H1 (cell line): ENCODE measurements at regions not wholly inside any gene's neighbourhood (a gene's known extent, or its start where the extent isn't known, plus 50 kb on each side); places are given as distances from the start of the nearest gene placed in this dataset.

ENCODE experiments used
- CTCF ChIA-PET: fragments of 300-600 bp; sonication (Branson Sonifier 250); formaldehyde crosslinking; loops from one replicate; lab custom pipeline; 2021; ENCODE audit not compliant: partially characterized antibody; lab: Charles Lee
- POLR2A ChIA-PET: fragments of 300-600 bp; sonication (Branson Sonifier 250); formaldehyde crosslinking; loops from one replicate; lab custom pipeline; 2021; ENCODE audit warnings: inconsistent platforms; ENCODE audit not compliant: partially characterized antibody; lab: Charles Lee
- DNase-seq, 2 experiments: peaks; one replicate each; pipeline versions ENCODE4 v3.0.0 to v3.0.0-alpha.2; 2010 to 2022; ENCODE audit warnings: low spot score in 2 of 2, low read depth in 1 of 2, mixed read lengths in 1 of 2
- FAIRE-seq: peaks from 2 replicates; lab custom pipeline; 2011; peaks lifted over from hg19 to GRCh38; lab: Jason Lieb, UNC
- H2AFZ ChIP-seq: 2 replicates; pipeline ENCODE4 v1.8.1; 2012; ENCODE audit warnings: low read length, inconsistent platforms
- H2AK5ac ChIP-seq: 2 replicates; pipeline ENCODE4 v1.6.1; 2013; ENCODE audit warnings: low read depth, low read length
- H2BK120ac ChIP-seq: replicated peaks from 2 replicates; pipeline ENCODE3; 2013; ENCODE audit warnings: low read depth, low read length, inconsistent platforms
- H2BK12ac ChIP-seq: 2 replicates; pipeline ENCODE4 v1.6.1; 2013; ENCODE audit warnings: low read depth, low read length
- H2BK15ac ChIP-seq: 2 replicates; pipeline ENCODE4 v1.6.1; 2013; ENCODE audit warnings: low read length
- H2BK20ac ChIP-seq: 2 replicates; pipeline ENCODE4 v1.6.1; 2013; ENCODE audit warnings: low read length
- H2BK5ac ChIP-seq: 2 replicates; pipeline ENCODE4 v1.6.1; 2013; ENCODE audit warnings: low read depth, low read length
- H3K14ac ChIP-seq: 2 replicates; pipeline ENCODE4 v1.6.1; 2013; ENCODE audit warnings: inconsistent platforms; ENCODE audit not compliant: insufficient read length
- H3K18ac ChIP-seq: 2 replicates; pipeline ENCODE4 v1.6.1; 2013; ENCODE audit warnings: low read length; ENCODE audit errors: extremely low read depth
- H3K23ac ChIP-seq: 2 replicates; pipeline ENCODE4 v1.6.1; 2013; ENCODE audit warnings: inconsistent platforms; ENCODE audit not compliant: insufficient read length
- H3K23me2 ChIP-seq: 2 replicates; pipeline ENCODE4 v1.6.1; 2013; ENCODE audit warnings: low read depth, low read length
- H3K27ac ChIP-seq: 2 replicates; pipeline ENCODE4 v1.6.1; 2011; ENCODE audit warnings: low read depth, low read length, inconsistent platforms
- H3K27me3 ChIP-seq, 4 experiments: replicated peaks in 1 of 4; 1 replicate in 1 of 4; 2 replicates in 3 of 4; pipeline versions ENCODE4 v1.6.1 to v1.8.1; 2011 to 2013; ENCODE audit warnings: low read length in 3 of 4, mild to moderate bottlenecking in 3 of 4, inconsistent platforms in 2 of 4, mixed read lengths in 2 of 4, moderate library complexity in 1 of 4; ENCODE audit not compliant: control insufficient read depth in 3 of 4, insufficient read depth in 3 of 4; ENCODE audit errors: extremely low read depth in 1 of 4
- H3K36me3 ChIP-seq, 4 experiments: 2 replicates each; pipeline versions ENCODE4 v1.6.1 to v1.8.1; 2011 to 2013; ENCODE audit warnings: mild to moderate bottlenecking in 4 of 4, low read length in 3 of 4, moderate library complexity in 2 of 4, control low read depth in 1 of 4, inconsistent platforms in 1 of 4; ENCODE audit not compliant: insufficient read depth in 4 of 4, control insufficient read depth in 2 of 4
- H3K4ac ChIP-seq: replicated peaks from 2 replicates; pipeline ENCODE3; 2013; ENCODE audit warnings: low read length, low read depth, mixed read lengths, inconsistent platforms; ENCODE audit not compliant: insufficient read length
- H3K4me1 ChIP-seq, 4 experiments: replicated peaks in 1 of 4; 1 replicate in 1 of 4; 2 replicates in 3 of 4; pipeline versions ENCODE4 v1.6.1 to v1.8.1; 2011 to 2013; ENCODE audit warnings: low read length in 3 of 4, inconsistent platforms in 2 of 4, mixed read lengths in 1 of 4; ENCODE audit not compliant: insufficient read depth in 4 of 4, control insufficient read depth in 3 of 4
- H3K4me2 ChIP-seq, 2 experiments: 2 replicates each; pipeline versions ENCODE4 v1.6.1 to v1.8.1; 2011 to 2013; ENCODE audit warnings: low read depth in 2 of 2, low read length in 2 of 2, control low read depth in 1 of 2, inconsistent platforms in 1 of 2, mild to moderate bottlenecking in 1 of 2; ENCODE audit not compliant: insufficient read depth in 1 of 2
- H3K4me3 ChIP-seq, 4 experiments: fragments of 200-600, 300-600 bp in 1 of 4; sonication (generic), shearing (Covaris generic), sonication (Bioruptor Twin) in 1 of 4; 2 replicates each; pipeline versions ENCODE4 v1.5.1 to v1.8.1; 2011 to 2016; ENCODE audit warnings: low read length in 4 of 4, low read depth in 3 of 4, control low read depth in 2 of 4, inconsistent platforms in 2 of 4, mild to moderate bottlenecking in 2 of 4, mixed read lengths in 1 of 4, moderate library complexity in 1 of 4; ENCODE audit not compliant: insufficient read depth in 2 of 4; ENCODE audit errors: extremely low read depth in 1 of 4
- H3K56ac ChIP-seq: replicated peaks from 2 replicates; pipeline ENCODE3; 2013; ENCODE audit warnings: low read depth, mild to moderate bottlenecking, mixed read lengths, low read length, inconsistent platforms; ENCODE audit not compliant: insufficient read length
- H3K79me1 ChIP-seq: 2 replicates; pipeline ENCODE4 v1.6.1; 2013; ENCODE audit warnings: low read depth, low read length, control low read depth
- H3K79me2 ChIP-seq, 2 experiments: 2 replicates each; pipeline versions ENCODE4 v1.6.1 to v1.8.1; 2012 to 2013; ENCODE audit warnings: low read length in 2 of 2, mild to moderate bottlenecking in 2 of 2, inconsistent platforms in 1 of 2; ENCODE audit not compliant: insufficient read depth in 2 of 2, control insufficient read depth in 1 of 2
- H3K9ac ChIP-seq, 4 experiments: replicated peaks in 1 of 4; 1 replicate in 1 of 4; 2 replicates in 3 of 4; pipeline versions ENCODE4 v1.6.1 to v1.8.1; 2011 to 2013; ENCODE audit warnings: low read depth in 3 of 4, low read length in 3 of 4, control low read depth in 2 of 4, mild to moderate bottlenecking in 2 of 4, moderate library complexity in 2 of 4, inconsistent platforms in 1 of 4; ENCODE audit errors: extremely low read depth in 1 of 4
- H3K9me3 ChIP-seq, 2 experiments: 2 replicates each; pipeline versions ENCODE4 v1.6.1 to v1.8.1; 2012 to 2013; ENCODE audit warnings: mild to moderate bottlenecking in 2 of 2, moderate library complexity in 2 of 2, control low read depth in 1 of 2, inconsistent platforms in 1 of 2, low read depth in 1 of 2, low read length in 1 of 2, mixed read lengths in 1 of 2; ENCODE audit not compliant: insufficient read depth in 2 of 2
- H4K20me1 ChIP-seq, 2 experiments: replicated peaks in 1 of 2; 2 replicates each; pipeline versions ENCODE3 to v1.8.1; 2011 to 2013; ENCODE audit warnings: inconsistent platforms in 2 of 2, low read length in 2 of 2, mild to moderate bottlenecking in 1 of 2; ENCODE audit not compliant: insufficient read depth in 2 of 2, control insufficient read depth in 1 of 2
- H4K5ac ChIP-seq: 2 replicates; pipeline ENCODE4 v1.6.1; 2013; ENCODE audit warnings: low read length, low read depth, mixed read lengths, inconsistent platforms; ENCODE audit not compliant: insufficient read length
- H4K8ac ChIP-seq: 2 replicates; pipeline ENCODE4 v1.8.0; 2013; ENCODE audit warnings: mild to moderate bottlenecking, moderate library complexity, low read length, inconsistent platforms; ENCODE audit not compliant: insufficient read depth; ENCODE audit errors: extremely low read depth
- H4K91ac ChIP-seq: replicated peaks from 2 replicates; pipeline ENCODE3; 2013; ENCODE audit warnings: low read length, mixed read lengths, inconsistent platforms; ENCODE audit not compliant: insufficient read length
- CBX8 ChIP-seq: fragments of 300-800, 300-1000 bp; sonication (generic); IDR thresholded peaks from 2 replicates; pipeline ENCODE4 v1.7.1; 2016; ENCODE audit warnings: low read depth, low read length, borderline replicate concordance
- CEBPB ChIP-seq: IDR thresholded peaks from 2 replicates; pipeline ENCODE4 v1.6.1; 2012; ENCODE audit warnings: low read depth, low read length
- CREB1 ChIP-seq: IDR thresholded peaks from 2 replicates; pipeline ENCODE4 v1.6.1; 2012; ENCODE audit warnings: inconsistent platforms
- CTCF ChIP-seq, 3 experiments: IDR thresholded peaks; 1 replicate in 2 of 3; 2 replicates in 1 of 3; pipeline versions ENCODE4 v1.5.1 to v1.6.1; 2011; ENCODE audit warnings: low read length in 3 of 3, mild to moderate bottlenecking in 3 of 3, inconsistent platforms in 2 of 3, low read depth in 1 of 3, moderate library complexity in 1 of 3; ENCODE audit not compliant: insufficient read depth in 1 of 3; ENCODE audit errors: control extremely low read depth in 1 of 3
- GABPA ChIP-seq: IDR thresholded peaks from 2 replicates; pipeline ENCODE4 v1.6.1; 2011; ENCODE audit warnings: mild to moderate bottlenecking, low read length, moderate library complexity, borderline replicate concordance; ENCODE audit not compliant: insufficient read depth
- JUN ChIP-seq: IDR thresholded peaks from 2 replicates; pipeline ENCODE4 v1.6.1; 2011; ENCODE audit warnings: low read depth, mild to moderate bottlenecking, improper control_type of control experiment, low read length
- NRF1 ChIP-seq: IDR thresholded peaks from 2 replicates; pipeline ENCODE4 v1.6.1; 2011; ENCODE audit warnings: mild to moderate bottlenecking, low read depth, low read length, improper control_type of control experiment
- PHF8 ChIP-seq: fragments of 200-600 bp; sonication (generic); conservative IDR thresholded peaks from 2 replicates; pipeline ENCODE4 v1.7.1; 2012; ENCODE audit warnings: low read depth, mild to moderate bottlenecking, inconsistent platforms, low read length, moderate library complexity
- POLR2AphosphoS5 ChIP-seq: IDR thresholded peaks from 2 replicates; pipeline ENCODE4 v1.6.1; 2011; ENCODE audit warnings: low read depth, low read length
- SUZ12 ChIP-seq: fragments of 200-600 bp; sonication (generic); IDR thresholded peaks from 2 replicates; pipeline ENCODE4 v1.6.1; 2012; ENCODE audit warnings: mild to moderate bottlenecking, inconsistent platforms, low read length, moderate library complexity, mixed read lengths
- WGBS, 2 experiments: shearing (Covaris generic) in 1 of 2; methylation state at CpG; one replicate each; pipeline versions ENCODE4 v1.1.6 to v1.1.7; 2013 to 2015; ENCODE audit warnings: low lambda C conversion rate in 2 of 2, mixed read lengths in 2 of 2, inconsistent platforms in 1 of 2, low coverage in 1 of 2, missing lambda C conversion rate in 1 of 2; ENCODE audit not compliant: insufficient replicate concordance in 2 of 2, insufficient coverage in 1 of 2, insufficient read length in 1 of 2; ENCODE audit errors: extremely low coverage in 1 of 2, missing lambda C conversion rate in 1 of 2; 5-methylcytosine and 5-hydroxymethylcytosine counted together

GRCh38 chr16:29308644-29309546 is 97.6 kb downstream of the NPIPB11 start:
- no peak overlapping the region for H3K27ac ChIP-seq
- H4K8ac ChIP-seq, result no peak overlapping the region
- H3K14ac ChIP-seq, result no peak overlapping the region
- H4K20me1 ChIP-seq, result no peaks in the 10 kb centered on the region
- ChIA-PET CTCF (interaction anchor here (0.7 to 2.0 kb wide), 4 partner anchors 8 to 150 kb away, joined by 3 to 7 read pairs (median 4); no protein-coding TSS in a partner anchor), POLR2A (no interaction called here)
- H2BK12ac ChIP-seq, result 0 out of 2 replicates have a peak overlapping the region, but pooled peaks have one; percentile 39
- no peak overlapping the region for H4K5ac ChIP-seq
- no peak overlapping the region for H2BK15ac ChIP-seq
- H3K4me3 ChIP-seq, result no peak overlapping the region
- no peak overlapping the region for H3K56ac ChIP-seq
- no peaks in the 10 kb centered on the region for H3K79me2 ChIP-seq
- H3K4me1 ChIP-seq, result no peaks in the 10 kb centered on the region; a peak in 1 of 7 replicates
- H2AK5ac ChIP-seq, result no peak overlapping the region
- H4K91ac ChIP-seq, result no peak overlapping the region
- H3K23me2 ChIP-seq, result no peaks in the 10 kb centered on the region
- H2BK5ac ChIP-seq, result no peak overlapping the region
- H3K27me3 ChIP-seq, result no peaks in the 10 kb centered on the region; a peak in 1 of 7 replicates
- no peaks in the 10 kb centered on the region for H3K9me3 ChIP-seq
- H3K79me1 ChIP-seq, result no peaks in the 10 kb centered on the region
- no peak overlapping the region for H3K4me2 ChIP-seq
- no peak overlapping the region for H3K23ac ChIP-seq
- FAIRE-seq (no peak), DNase-seq (no peak)
- WGBS, 2 experiments, result 94% methylated on average over 19 of the region's 20 CpGs; no CpG with 5 or more reads in 1 of the 2 experiments
- H2BK20ac ChIP-seq, result no peak overlapping the region
- no peak overlapping the region for H3K4ac ChIP-seq
- no peak overlapping the region for H3K18ac ChIP-seq
- no peak overlapping the region for H2BK120ac ChIP-seq
- no peak overlapping the region for H2AFZ ChIP-seq
- no peak overlapping the region for H3K9ac ChIP-seq
- no peaks in the 10 kb centered on the region for H3K36me3 ChIP-seq
- TF ChIP-seq CBX8 (no peak), SUZ12 (no peak), NRF1 (no peak), CTCF (IDR thresholded peaks at IDR 0.05; ENCODE audit: control extremely low read depth in 1 of 3, insufficient read depth in 1 of 3, low read depth in 1 of 3, low read length in 3 of 3) (no peak), JUN (no peak), POLR2AphosphoS5 (no peak), CREB1 (no peak), PHF8 (no peak), CEBPB (no peak), GABPA (no peak)
